CD4-positive, CD25-positive, alpha-beta regulatory T cell (primary cell): ENCODE measurements at regions not wholly inside any gene's neighbourhood (a gene's known extent, or its start where the extent isn't known, plus 50 kb on each side); places are given as distances from the start of the nearest gene placed in this dataset.
"Not testable (repeated sequence)": the region's sequence is repeated elsewhere in the genome, so short reads cannot be mapped to it uniquely, and the experiment has no call there.

Experiments
- ATAC-seq, 2 donors: fragments of 150-1000 bp; cut with Tn5 transposase; one replicate each; pipeline ENCODE4 v1.10.0; 2021; ENCODE audit warnings: low read depth in 2 of 2, moderate number of reproducible peaks in 2 of 2, moderate library complexity in 1 of 2
- DNase-seq, 3 donors: peaks; one replicate each; pipeline versions ENCODE4 v3.0.0 to v3.0.0-alpha.2; 2012 to 2022; ENCODE audit warnings: mixed read lengths in 1 of 3
- H3K27ac ChIP-seq: one replicate; pipeline ENCODE4 v1.7.0; 2013; ENCODE audit warnings: mild to moderate bottlenecking, low read length; ENCODE audit not compliant: insufficient read depth, poor library complexity, severe bottlenecking
- H3K27me3 ChIP-seq: one replicate; pipeline ENCODE4 v1.7.0; 2013; ENCODE audit warnings: low read length; ENCODE audit not compliant: control insufficient read depth, insufficient read depth
- H3K36me3 ChIP-seq: one replicate; pipeline ENCODE4 v1.7.0; 2013; ENCODE audit warnings: mild to moderate bottlenecking, low read length, moderate library complexity; ENCODE audit not compliant: control insufficient read depth, insufficient read depth
- H3K4me1 ChIP-seq: 2 replicates; pipeline ENCODE4 v1.7.0; 2013; ENCODE audit warnings: mild to moderate bottlenecking, low read length; ENCODE audit not compliant: insufficient read depth, control insufficient read depth, poor library complexity, severe bottlenecking
- H3K4me3 ChIP-seq: one replicate; pipeline ENCODE4 v1.7.0; 2013; ENCODE audit warnings: low read depth, mild to moderate bottlenecking, low read length, moderate library complexity
- H3K9me3 ChIP-seq, 2 experiments: 1 replicate in 1 of 2; 2 replicates in 1 of 2; pipeline ENCODE4 v1.7.0; 2013; ENCODE audit warnings: low read length in 2 of 2, mild to moderate bottlenecking in 1 of 2, moderate library complexity in 1 of 2; ENCODE audit not compliant: control insufficient read depth in 2 of 2
- H3K27ac Mint-ChIP-seq, 3 donors: one replicate each; pipeline ENCODE4 v1.8.0; 2020 to 2022; ENCODE audit warnings: mild to moderate bottlenecking in 3 of 3, mixed read lengths in 3 of 3, moderate library complexity in 2 of 3
- H3K27me3 Mint-ChIP-seq: one replicate; pipeline ENCODE4 v1.8.0; 2022; ENCODE audit warnings: mild to moderate bottlenecking, mixed read lengths
- H3K36me3 Mint-ChIP-seq: one replicate; pipeline ENCODE4 v1.8.0; 2020; ENCODE audit warnings: mixed read lengths
- H3K4me1 Mint-ChIP-seq, 4 donors: one replicate each; pipeline ENCODE4 v1.8.0; 2020 to 2022; ENCODE audit warnings: mixed read lengths in 4 of 4, mild to moderate bottlenecking in 1 of 4
- H3K4me3 Mint-ChIP-seq, 4 donors: one replicate each; pipeline ENCODE4 v1.8.0; 2020 to 2022; ENCODE audit warnings: mild to moderate bottlenecking in 4 of 4, mixed read lengths in 4 of 4, moderate library complexity in 3 of 4
- H3K9me3 Mint-ChIP-seq, 7 donors: one replicate each; pipeline ENCODE4 v1.8.0; 2020 to 2022; ENCODE audit warnings: mixed read lengths in 7 of 7, mild to moderate bottlenecking in 3 of 7, moderate library complexity in 2 of 7

DNA sequence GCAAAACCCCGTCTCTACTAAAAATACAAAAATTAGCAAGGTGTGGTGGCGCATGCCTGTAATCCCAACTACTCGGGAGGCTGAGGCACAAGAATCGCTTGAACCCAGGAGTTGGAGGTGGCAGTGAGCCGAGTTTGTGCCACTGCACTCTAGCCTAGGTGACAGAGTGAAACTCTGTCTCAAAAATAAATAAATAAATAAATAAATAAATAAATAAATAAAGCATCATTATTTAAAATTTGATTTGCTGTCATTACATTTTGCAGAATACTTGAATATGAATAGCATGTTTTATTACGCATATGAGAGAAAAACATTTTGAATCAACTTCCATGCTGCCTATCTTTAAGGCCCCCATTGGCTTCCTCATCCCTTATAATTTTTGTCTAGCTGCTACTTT is 53.4 kb upstream of the MED14 start:
- not testable (repeated sequence) for H3K27ac Mint-ChIP-seq, H3K9me3 Mint-ChIP-seq, H3K36me3 ChIP-seq, H3K4me3 Mint-ChIP-seq, ATAC-seq, H3K36me3 Mint-ChIP-seq, H3K27me3 ChIP-seq, H3K4me1 Mint-ChIP-seq, H3K4me1 ChIP-seq, H3K9me3 ChIP-seq, H3K27me3 Mint-ChIP-seq, DNase-seq, H3K4me3 ChIP-seq, H3K27ac ChIP-seq

DNA sequence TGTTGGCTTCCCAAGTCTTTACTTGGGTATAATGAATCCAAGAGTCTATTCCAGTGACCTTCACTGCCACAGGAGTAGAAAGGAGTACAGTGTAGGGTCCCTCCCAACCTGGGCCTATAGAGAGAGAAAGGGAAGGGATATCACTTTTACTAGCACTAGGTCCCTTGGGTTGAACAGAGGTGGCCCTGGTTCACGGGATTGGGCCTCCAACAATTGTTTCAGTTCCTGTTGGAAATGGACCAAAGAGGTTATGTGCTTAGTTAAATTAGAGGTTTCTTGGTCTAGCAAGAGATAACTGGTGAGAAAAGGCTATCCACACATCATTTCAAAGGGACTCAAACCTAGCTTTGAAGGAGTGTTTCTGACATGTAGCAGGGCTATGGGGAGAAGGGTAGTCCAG is 57.1 kb upstream of the MED14 start:
- H3K9me3 Mint-ChIP-seq = peaks cover 0 to 5% (median 0%) of the 10 kb centered on the region in 7 donors

DNA sequence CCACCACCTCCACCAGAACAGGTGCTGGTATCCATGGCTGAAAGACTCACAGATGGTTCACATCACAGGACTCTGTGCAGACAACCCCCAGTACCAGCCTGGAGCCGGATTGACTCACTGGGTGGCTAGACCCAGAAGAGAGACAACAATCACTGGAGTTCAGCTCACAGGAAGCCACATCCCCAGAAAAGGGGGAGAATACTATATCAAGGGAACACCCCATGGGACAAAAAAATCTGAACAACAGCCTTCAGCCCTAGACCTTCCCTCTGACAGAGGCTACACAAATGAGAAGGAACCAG is 59.4 kb upstream of the MED14 start:
- H3K4me3 Mint-ChIP-seq, H3K4me3 ChIP-seq, H3K9me3 ChIP-seq, H3K27ac Mint-ChIP-seq, H3K36me3 ChIP-seq, H3K9me3 Mint-ChIP-seq, H3K27ac ChIP-seq, ATAC-seq, H3K4me1 ChIP-seq, DNase-seq, H3K4me1 Mint-ChIP-seq, H3K27me3 ChIP-seq, H3K36me3 Mint-ChIP-seq: not testable (repeated sequence)
- H3K27me3 Mint-ChIP-seq = peaks cover 30% of the 10 kb centered on the region

More for the DNA sequence above, 57.1 kb upstream of the MED14 start:
- Histone ChIP-seq H3K36me3 (no peaks in the 10 kb centered on the region), H3K9me3 (no peaks in the 10 kb centered on the region), H3K4me3 (no peak overlapping the region), H3K4me1 (no peaks in the 10 kb centered on the region), H3K27ac (no peak overlapping the region), H3K27me3 (no peaks in the 10 kb centered on the region)
- DNase-seq (no peak), ATAC-seq (no peak)
- Mint-ChIP-seq H3K4me3 (peak overlapping the region in 1 of 4 donors; percentile 47), H3K27me3 (peaks cover 17% of the 10 kb centered on the region), H3K36me3 (no peaks in the 10 kb centered on the region), H3K27ac (no peak overlapping the region), H3K4me1 (peaks cover 0 to 6% (median 3%) of the 10 kb centered on the region in 4 donors)

DNA sequence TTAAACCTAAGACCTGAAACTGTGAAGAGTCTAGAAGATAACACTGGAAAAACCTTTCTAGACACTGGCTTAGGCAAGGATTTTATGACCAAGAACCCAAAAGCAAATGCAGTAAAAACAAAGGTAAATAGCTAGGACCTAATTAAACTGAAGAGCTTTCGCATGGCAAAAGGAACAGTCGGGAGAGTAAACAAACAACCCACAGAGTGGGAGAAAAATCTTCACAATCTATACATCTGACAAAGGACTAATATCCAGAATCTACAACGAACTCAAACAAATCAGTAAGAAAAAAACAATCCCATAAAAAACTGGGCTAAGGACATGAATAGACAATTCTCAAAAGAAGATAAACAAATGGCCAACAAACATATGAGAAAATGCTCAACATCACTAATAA is 64.4 kb upstream of the MED14 start:
- H3K9me3 Mint-ChIP-seq, H3K27ac ChIP-seq, H3K36me3 ChIP-seq, H3K9me3 ChIP-seq, H3K27ac Mint-ChIP-seq, H3K4me1 ChIP-seq, DNase-seq, H3K27me3 ChIP-seq, H3K36me3 Mint-ChIP-seq, H3K4me3 ChIP-seq, H3K4me3 Mint-ChIP-seq, ATAC-seq, H3K4me1 Mint-ChIP-seq: not testable (repeated sequence)
- H3K27me3 Mint-ChIP-seq = peaks cover 32% of the 10 kb centered on the region

DNA sequence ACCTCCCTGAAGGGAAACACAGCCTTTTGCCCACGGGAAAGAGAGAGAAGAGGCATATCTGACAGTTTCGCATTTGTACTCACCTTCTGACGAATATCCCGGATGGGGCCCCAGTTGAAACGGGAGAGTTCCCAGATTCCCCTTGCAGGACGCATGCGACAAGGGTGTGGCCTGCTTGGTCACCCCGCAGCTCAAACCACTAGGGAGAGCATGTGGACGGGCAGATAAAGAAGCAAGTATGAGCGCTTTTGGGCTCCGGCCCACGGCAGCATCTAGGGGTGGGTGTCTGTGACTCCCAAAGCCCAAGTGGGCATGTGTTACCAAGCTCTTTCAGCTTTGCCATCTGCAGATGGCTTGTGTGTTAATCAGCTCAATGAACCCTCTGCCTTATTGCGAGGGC is 70.1 kb upstream of the MED14 start:
- Mint-ChIP-seq H3K9me3 (peaks cover 0 to 1% (median 0%) of the 10 kb centered on the region in 7 donors), H3K4me3 (no peak overlapping the region), H3K36me3 (no peaks in the 10 kb centered on the region), H3K4me1 (no peaks in the 10 kb centered on the region), H3K27me3 (peaks cover 1% of the 10 kb centered on the region), H3K27ac (no peak overlapping the region)
- Histone ChIP-seq H3K4me1 (no peaks in the 10 kb centered on the region), H3K27me3 (no peaks in the 10 kb centered on the region), H3K36me3 (no peaks in the 10 kb centered on the region), H3K27ac (no peak overlapping the region), H3K4me3 (no peak overlapping the region), H3K9me3 (no peaks in the 10 kb centered on the region)
- ATAC-seq = no peak
- DNase-seq = no peak

DNA sequence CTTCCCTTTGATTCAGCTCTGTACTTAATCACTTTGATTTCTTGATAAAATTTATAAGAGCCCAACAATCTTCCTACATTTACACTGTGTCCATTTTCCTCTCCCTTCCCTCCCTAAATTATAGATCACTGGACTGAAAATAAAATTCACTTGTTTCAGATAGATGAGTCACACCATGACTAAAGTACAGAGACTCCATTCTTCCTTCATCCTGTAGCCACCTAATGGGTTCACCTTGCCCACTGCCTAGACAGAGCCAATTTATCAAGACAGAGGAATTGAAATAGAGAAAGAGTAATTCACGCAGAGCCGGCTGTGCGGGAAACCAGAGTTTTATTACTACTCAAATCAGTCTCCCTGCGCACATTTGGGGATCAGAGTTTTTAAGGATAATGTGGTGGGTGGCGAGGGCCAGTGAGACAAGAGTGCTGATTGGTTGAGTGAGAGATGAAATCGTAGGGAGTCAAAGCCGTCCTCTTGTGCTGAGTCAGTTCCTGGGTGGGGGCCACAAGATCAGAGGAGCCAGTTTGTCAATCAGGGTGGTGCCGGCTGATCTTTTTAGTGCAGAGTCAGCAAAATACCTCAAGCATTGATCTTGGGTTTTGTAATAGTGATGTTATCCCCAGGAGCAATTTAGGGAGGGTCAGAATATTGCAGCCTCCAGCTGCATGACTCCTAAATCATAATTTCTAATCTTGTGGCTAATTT is 71.3 kb upstream of the MED14 start:
- no peaks in the 10 kb centered on the region for H3K27me3 Mint-ChIP-seq
- no peaks in the 10 kb centered on the region for H3K4me1 Mint-ChIP-seq

DNA sequence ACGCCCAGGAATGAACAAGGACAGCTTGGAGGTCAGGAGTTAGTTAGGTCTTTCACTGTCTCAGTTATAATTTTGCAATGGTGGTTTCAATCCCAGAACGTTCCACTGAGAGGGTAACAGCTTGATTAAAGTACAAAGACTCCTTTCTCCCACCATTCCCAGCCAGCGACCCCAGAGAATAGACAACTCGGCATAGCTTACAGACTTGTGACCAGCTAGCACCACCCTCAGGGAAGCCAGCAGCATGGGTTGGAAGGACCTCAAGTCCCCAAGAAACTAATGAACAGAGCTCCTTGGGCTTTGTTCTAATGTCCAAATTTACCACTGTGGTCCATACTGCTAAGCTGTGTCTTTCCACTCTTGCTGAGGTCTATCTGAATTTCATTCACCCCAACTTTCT is 72.0 kb upstream of the MED14 start:
- H3K9me3 Mint-ChIP-seq = peaks cover 0 to 1% (median 0%) of the 10 kb centered on the region in 7 donors
- no peaks in the 10 kb centered on the region for H3K9me3 ChIP-seq

More for the DNA sequence above, 71.3 kb upstream of the MED14 start:
- Histone ChIP-seq H3K9me3 (no peaks in the 10 kb centered on the region), H3K4me3 (no peak overlapping the region), H3K27ac (no peak overlapping the region), H3K36me3 (no peaks in the 10 kb centered on the region), H3K4me1 (no peaks in the 10 kb centered on the region), H3K27me3 (no peaks in the 10 kb centered on the region)
- DNase-seq = peak in 1 of 3 donors; percentile 10
- H3K27ac Mint-ChIP-seq = no peak overlapping the region
- no peak overlapping the region for H3K4me3 Mint-ChIP-seq
- H3K36me3 Mint-ChIP-seq = no peaks in the 10 kb centered on the region
- peaks cover 0 to 1% (median 0%) of the 10 kb centered on the region in 7 donors for H3K9me3 Mint-ChIP-seq
- no peak for ATAC-seq

DNA sequence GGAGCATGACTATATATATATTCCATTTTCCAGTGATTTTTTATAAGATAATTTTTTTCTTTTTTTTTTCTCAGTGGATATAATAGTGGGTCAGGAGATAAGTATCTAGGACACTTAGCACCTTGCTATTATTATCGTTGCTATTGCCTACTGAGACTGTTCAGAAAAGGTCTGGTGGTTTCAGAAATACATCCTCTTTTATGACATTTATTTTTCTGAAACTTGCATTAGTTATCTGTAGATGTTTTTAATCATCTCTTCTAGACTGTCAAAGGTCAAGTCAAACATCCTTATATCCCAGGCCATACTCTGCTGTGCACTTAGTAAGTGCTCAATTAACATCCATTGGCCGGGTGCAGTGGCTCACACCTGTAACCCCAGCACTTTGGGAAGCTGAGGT is 72.9 kb upstream of the MED14 start:
- ATAC-seq (no peak), DNase-seq (no peak)
- no peaks in the 10 kb centered on the region for H3K4me1 Mint-ChIP-seq
- H3K27ac Mint-ChIP-seq = no peak overlapping the region
- no peaks in the 10 kb centered on the region for H3K27me3 Mint-ChIP-seq
- Histone ChIP-seq H3K27me3 (no peaks in the 10 kb centered on the region), H3K27ac (no peak overlapping the region), H3K4me1 (no peaks in the 10 kb centered on the region), H3K9me3 (no peaks in the 10 kb centered on the region), H3K36me3 (no peaks in the 10 kb centered on the region), H3K4me3 (no peak overlapping the region)
- no peaks in the 10 kb centered on the region for H3K36me3 Mint-ChIP-seq
- peaks cover 0 to 1% (median 0%) of the 10 kb centered on the region in 7 donors for H3K9me3 Mint-ChIP-seq
- H3K4me3 Mint-ChIP-seq = no peak overlapping the region

More for the DNA sequence above, 72.0 kb upstream of the MED14 start:
- Histone ChIP-seq H3K27ac (no peak overlapping the region), H3K4me1 (no peaks in the 10 kb centered on the region), H3K27me3 (no peaks in the 10 kb centered on the region), H3K4me3 (no peak overlapping the region), H3K36me3 (no peaks in the 10 kb centered on the region)
- no peak overlapping the region for H3K27ac Mint-ChIP-seq
- H3K36me3 Mint-ChIP-seq = no peaks in the 10 kb centered on the region
- no peak overlapping the region for H3K4me3 Mint-ChIP-seq
- no peaks in the 10 kb centered on the region for H3K4me1 Mint-ChIP-seq
- H3K27me3 Mint-ChIP-seq = no peaks in the 10 kb centered on the region
- DNase-seq = no peak
- no peak for ATAC-seq
